Lung (tissue), 11 donors: ENCODE measurements at regions not wholly inside any gene's neighbourhood (a gene's known extent, or its start where the extent isn't known, plus 50 kb on each side); places are given as distances from the start of the nearest gene placed in this dataset.

Source experiments
- ATAC-seq: fragments of 200-7000 bp; cut with Tn5 transposase; one replicate; pipeline ENCODE4 v1.9.1; 2020; ENCODE audit warnings: moderate number of reproducible peaks; ENCODE audit not compliant: insufficient read depth, low FRiP score
- DNase-seq, 3 donors: peaks; one replicate each; pipeline ENCODE4 v3.0.0-alpha.2; 2013 to 2017
- H3K27ac ChIP-seq, 2 donors: one replicate each; pipeline ENCODE4 v1.5.1; 2013; ENCODE audit warnings: mild to moderate bottlenecking in 2 of 2, moderate library complexity in 2 of 2, control low read depth in 1 of 2, inconsistent platforms in 1 of 2, low read depth in 1 of 2, low read length in 1 of 2
- H3K27me3 ChIP-seq, 3 donors: one replicate each; pipeline ENCODE4 v1.5.1; 2013; ENCODE audit warnings: low read length in 2 of 3; ENCODE audit not compliant: control insufficient read depth in 3 of 3, insufficient read depth in 3 of 3
- H3K36me3 ChIP-seq, 4 donors: one replicate each; pipeline ENCODE4 v1.5.1; 2013; ENCODE audit warnings: low read length in 4 of 4, mild to moderate bottlenecking in 1 of 4, moderate library complexity in 1 of 4; ENCODE audit not compliant: control insufficient read depth in 4 of 4, insufficient read depth in 4 of 4
- H3K4me1 ChIP-seq, 5 donors: one replicate each; pipeline ENCODE4 v1.5.1; 2013; ENCODE audit warnings: low read length in 5 of 5, mild to moderate bottlenecking in 2 of 5, moderate library complexity in 1 of 5; ENCODE audit not compliant: control insufficient read depth in 5 of 5, insufficient read depth in 5 of 5
- H3K4me3 ChIP-seq: one replicate; pipeline ENCODE4 v1.5.1; 2013; ENCODE audit warnings: mild to moderate bottlenecking, control low read depth, moderate library complexity
- H3K9ac ChIP-seq, 2 donors: one replicate each; pipeline ENCODE4 v1.5.1; 2013; ENCODE audit warnings: low read length in 2 of 2, control low read depth in 1 of 2; ENCODE audit not compliant: insufficient read depth in 1 of 2
- H3K9me3 ChIP-seq, 4 donors: one replicate each; pipeline ENCODE4 v1.5.1; 2013; ENCODE audit warnings: low read length in 3 of 4, mild to moderate bottlenecking in 1 of 4, moderate library complexity in 1 of 4; ENCODE audit not compliant: control insufficient read depth in 4 of 4, insufficient read depth in 3 of 4
- CTCF ChIP-seq: IDR thresholded peaks from 2 replicates; pipeline ENCODE4 v1.5.1; 2012; ENCODE audit warnings: mild to moderate bottlenecking; ENCODE audit errors: control extremely low read depth, extremely low read depth
- WGBS, 2 donors: extraction: QIAGEN DNeasy Blood & Tissue Kit; methylation state at CpG; one replicate each; pipeline ENCODE4 v1.1.7; 2013; 5-methylcytosine and 5-hydroxymethylcytosine counted together
- donor health status: control.
- donor health status: control.
- donor health status: Bipolar disorder and iron deficiency.
- donor health status: healthy.
- donor health status: DM: yes; HTN: yes; CAD: no.

- no peak overlapping the region for H3K27ac ChIP-seq
- H3K4me3 ChIP-seq: no peak overlapping the region
- H3K27me3 ChIP-seq: no peaks in the 10 kb centered on the region
- H3K9me3 ChIP-seq: no peaks in the 10 kb centered on the region
- 94 to 100% methylated on average over 1 of the region's 1 CpG for WGBS, 2 donors
- TF ChIP-seq CTCF: no peak
- DNase-seq (no peak), ATAC-seq (no peak)
- H3K4me1 ChIP-seq: no peaks in the 10 kb centered on the region
- no peak overlapping the region for H3K9ac ChIP-seq
- peaks cover 0 to 4% (median 1%) of the 10 kb centered on the region in 4 donors for H3K36me3 ChIP-seq
Measured at GRCh38 chrX:74160358-74160757, 143.6 kb upstream of the ZCCHC13 start.

GRCh38 chrX:74147439-74147838, 156.5 kb upstream of the ZCCHC13 start:
- no peaks in the 10 kb centered on the region for H3K4me1 ChIP-seq
- H3K4me3 ChIP-seq: no peak overlapping the region
- no peak overlapping the region for H3K9ac ChIP-seq
- DNase-seq (no peak), ATAC-seq (no peak)
- H3K36me3 ChIP-seq: no peaks in the 10 kb centered on the region
- no peak for TF ChIP-seq CTCF
- no peak overlapping the region for H3K27ac ChIP-seq
- peaks cover 0 to 8% (median 2%) of the 10 kb centered on the region in 4 donors for H3K9me3 ChIP-seq
- no peaks in the 10 kb centered on the region for H3K27me3 ChIP-seq

GRCh38 chrX:74138943-74139342, 165.0 kb upstream of the ZCCHC13 start:
- no peak overlapping the region for H3K9ac ChIP-seq
- DNase-seq (no peak), ATAC-seq (no peak)
- no peak overlapping the region for H3K4me3 ChIP-seq
- no peak for TF ChIP-seq CTCF
- no peaks in the 10 kb centered on the region for H3K27me3 ChIP-seq
- no peaks in the 10 kb centered on the region for H3K4me1 ChIP-seq
- peaks cover 0 to 3% (median 0%) of the 10 kb centered on the region in 4 donors for H3K9me3 ChIP-seq
- no peaks in the 10 kb centered on the region for H3K36me3 ChIP-seq
- H3K27ac ChIP-seq: no peak overlapping the region

- H3K4me3 ChIP-seq: no peak overlapping the region
- peak; percentile 67 for TF ChIP-seq CTCF
- no peak overlapping the region for H3K9ac ChIP-seq
- WGBS, 2 donors: 32 to 47% methylated on average over 5 of the region's 5 CpGs
- no peaks in the 10 kb centered on the region for H3K9me3 ChIP-seq
- H3K27ac ChIP-seq: no peak overlapping the region
- no peaks in the 10 kb centered on the region for H3K36me3 ChIP-seq
- DNase-seq (peak; percentile 23 to 88 (median 62)), ATAC-seq (peak; percentile 72)
- peaks cover 0 to 5% (median 2%) of the 10 kb centered on the region in 3 donors for H3K27me3 ChIP-seq
- H3K4me1 ChIP-seq: no peaks in the 10 kb centered on the region
Measured at GRCh38 chrX:74133156-74133796, 170.7 kb upstream of the ZCCHC13 start.
